T-helper 2 cell (primary cell): ENCODE measurements at regions not wholly inside any gene's neighbourhood (a gene's known extent, or its start where the extent isn't known, plus 50 kb on each side); places are given as distances from the start of the nearest gene placed in this dataset.
A peak's percentile ranks its signal among the peaks of the same experiment; 100 is the strongest.
"Not testable (repeated sequence)": the region's sequence is repeated elsewhere in the genome, so short reads cannot be mapped to it uniquely, and the experiment has no call there.

Experiments used
- DNase-seq, 5 experiments: peaks; one replicate each; pipeline versions ENCODE4 v3.0.0 to v3.0.0-alpha.2; 2012 to 2022

- DNase-seq = no peak
Measured at GRCh38 chr3:146739203-146739671, 134.1 kb upstream of the PLSCR5 start.

- DNase-seq = no peak
Measured at GRCh38 chr3:146732325-146732724, 127.2 kb upstream of the PLSCR5 start.

- no peak for DNase-seq
Measured at GRCh38 chr3:146715170-146715569, 110.0 kb upstream of the PLSCR5 start.

- DNase-seq = no peak
Measured at GRCh38 chr3:146712806-146713205, 107.7 kb upstream of the PLSCR5 start.

GRCh38 chr3:146709969-146710368, 104.8 kb upstream of the PLSCR5 start:
- no peak for DNase-seq

GRCh38 chr3:146705225-146705624, 100.1 kb upstream of the PLSCR5 start:
- peak in 1 of 5 experiments; percentile 64 for DNase-seq

GRCh38 chr3:146702237-146702636, 97.1 kb upstream of the PLSCR5 start:
- DNase-seq = no peak

GRCh38 chr3:146701246-146701645, 96.1 kb upstream of the PLSCR5 start:
- DNase-seq = no peak

GRCh38 chr3:146700025-146700424, 94.9 kb upstream of the PLSCR5 start:
- DNase-seq = not testable (repeated sequence)

- no peak for DNase-seq
Measured at GRCh38 chr3:146692254-146692653, 87.1 kb upstream of the PLSCR5 start.

- no peak for DNase-seq
Measured at GRCh38 chr3:146685050-146685814, 80.1 kb upstream of the PLSCR5 start.

GRCh38 chr3:146682171-146682570, 77.0 kb upstream of the PLSCR5 start:
- no peak for DNase-seq

- no peak for DNase-seq
Measured at GRCh38 chr3:146680617-146681016, 75.5 kb upstream of the PLSCR5 start.

GRCh38 chr3:146679995-146680394, 74.8 kb upstream of the PLSCR5 start:
- no peak for DNase-seq

GRCh38 chr3:146679191-146679590, 74.0 kb upstream of the PLSCR5 start:
- no peak for DNase-seq

GRCh38 chr3:146672941-146673340, 67.8 kb upstream of the PLSCR5 start:
- DNase-seq = no peak

- no peak for DNase-seq
Measured at GRCh38 chr3:146664403-146664802, 59.3 kb upstream of the PLSCR5 start.

- no peak for DNase-seq
Measured at GRCh38 chr3:146658841-146659240, 53.7 kb upstream of the PLSCR5 start.

- DNase-seq = no peak
Measured at GRCh38 chr3:146655333-146655996, 50.3 kb upstream of the PLSCR5 start.
